ENCODE measurements at regions not wholly inside any gene's neighbourhood (a gene's known extent, or its start where the extent isn't known, plus 50 kb on each side); places are given as distances from the start of the nearest gene placed in this dataset.

DNA sequence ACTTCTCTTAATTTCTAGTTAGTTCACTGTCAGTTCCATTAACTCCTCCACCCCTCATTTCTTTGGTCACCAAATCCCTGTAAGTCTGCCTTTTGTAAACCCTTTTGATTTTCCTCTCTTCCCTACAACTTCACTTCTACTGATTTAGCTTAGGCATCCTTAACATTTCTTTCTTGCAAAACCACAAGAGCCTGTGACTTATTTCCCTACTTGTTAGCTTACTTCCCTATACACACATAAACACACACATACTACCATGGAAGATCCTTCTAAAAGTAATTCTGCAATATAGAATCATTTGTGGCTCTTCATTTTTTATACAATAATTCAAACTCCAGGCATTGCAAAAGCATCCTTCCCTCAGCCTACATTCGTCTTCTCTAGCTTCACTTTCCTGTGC lies 494.3 kb upstream of the USP15 start:
- no peak for TF ChIP-seq ZFX (IDR thresholded peaks at IDR 0.05)
- TF ChIP-seq, protein P1, sequence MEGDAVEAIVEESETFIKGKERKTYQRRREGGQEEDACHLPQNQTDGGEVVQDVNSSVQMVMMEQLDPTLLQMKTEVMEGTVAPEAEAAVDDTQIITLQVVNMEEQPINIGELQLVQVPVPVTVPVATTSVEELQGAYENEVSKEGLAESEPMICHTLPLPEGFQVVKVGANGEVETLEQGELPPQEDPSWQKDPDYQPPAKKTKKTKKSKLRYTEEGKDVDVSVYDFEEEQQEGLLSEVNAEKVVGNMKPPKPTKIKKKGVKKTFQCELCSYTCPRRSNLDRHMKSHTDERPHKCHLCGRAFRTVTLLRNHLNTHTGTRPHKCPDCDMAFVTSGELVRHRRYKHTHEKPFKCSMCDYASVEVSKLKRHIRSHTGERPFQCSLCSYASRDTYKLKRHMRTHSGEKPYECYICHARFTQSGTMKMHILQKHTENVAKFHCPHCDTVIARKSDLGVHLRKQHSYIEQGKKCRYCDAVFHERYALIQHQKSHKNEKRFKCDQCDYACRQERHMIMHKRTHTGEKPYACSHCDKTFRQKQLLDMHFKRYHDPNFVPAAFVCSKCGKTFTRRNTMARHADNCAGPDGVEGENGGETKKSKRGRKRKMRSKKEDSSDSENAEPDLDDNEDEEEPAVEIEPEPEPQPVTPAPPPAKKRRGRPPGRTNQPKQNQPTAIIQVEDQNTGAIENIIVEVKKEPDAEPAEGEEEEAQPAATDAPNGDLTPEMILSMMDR (conservative IDR thresholded peaks at IDR 0.05): no peak
